ENCODE measurements at regions not wholly inside any gene's neighbourhood (a gene's known extent, or its start where the extent isn't known, plus 50 kb on each side); places are given as distances from the start of the nearest gene placed in this dataset.
"Not testable (repeated sequence)": the region's sequence is repeated elsewhere in the genome, so short reads cannot be mapped to it uniquely, and the experiment has no call there.

DNA sequence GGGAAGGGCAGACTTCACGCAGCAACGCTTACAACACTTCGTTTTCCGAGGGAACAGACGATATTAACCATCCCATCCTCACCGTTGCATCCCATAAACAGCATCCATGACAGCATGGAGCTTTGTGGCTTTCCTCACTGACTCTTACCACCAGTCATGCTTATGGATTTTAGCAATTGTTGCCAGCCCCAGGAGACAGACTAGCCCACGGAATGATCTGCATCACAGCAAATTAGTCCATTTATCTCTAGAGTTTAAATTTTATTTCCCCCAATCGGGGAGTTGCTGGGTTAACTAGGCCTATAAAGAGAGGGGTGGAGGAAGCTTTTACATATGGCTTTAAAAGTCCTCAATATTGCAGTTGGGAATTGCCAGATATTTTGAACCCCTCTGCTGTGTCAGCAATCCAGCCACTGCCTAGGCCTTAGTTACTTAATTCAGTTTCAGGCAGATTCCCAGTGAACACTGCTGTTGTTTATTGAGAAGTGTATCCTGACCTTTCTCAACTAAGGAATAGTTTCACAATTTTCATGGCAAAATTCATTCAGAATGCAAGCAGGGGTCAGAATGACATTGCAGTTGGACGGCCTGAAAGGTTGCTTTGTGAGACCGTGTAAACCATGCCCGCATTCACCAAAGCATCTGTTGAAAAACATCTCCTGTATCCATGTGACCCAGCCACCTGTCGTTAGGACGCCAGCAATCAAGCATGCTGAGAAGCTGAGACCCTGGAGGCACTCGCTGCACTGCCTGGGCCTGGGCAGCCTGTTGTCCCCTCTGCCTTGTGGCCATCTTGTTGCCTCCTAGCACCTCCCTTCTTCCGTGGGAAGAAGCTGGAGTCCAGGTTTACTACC lies 397.4 kb upstream of the TPM1 start:
- no peak for DNase-seq (ENCODE audit: low spot score)

DNA sequence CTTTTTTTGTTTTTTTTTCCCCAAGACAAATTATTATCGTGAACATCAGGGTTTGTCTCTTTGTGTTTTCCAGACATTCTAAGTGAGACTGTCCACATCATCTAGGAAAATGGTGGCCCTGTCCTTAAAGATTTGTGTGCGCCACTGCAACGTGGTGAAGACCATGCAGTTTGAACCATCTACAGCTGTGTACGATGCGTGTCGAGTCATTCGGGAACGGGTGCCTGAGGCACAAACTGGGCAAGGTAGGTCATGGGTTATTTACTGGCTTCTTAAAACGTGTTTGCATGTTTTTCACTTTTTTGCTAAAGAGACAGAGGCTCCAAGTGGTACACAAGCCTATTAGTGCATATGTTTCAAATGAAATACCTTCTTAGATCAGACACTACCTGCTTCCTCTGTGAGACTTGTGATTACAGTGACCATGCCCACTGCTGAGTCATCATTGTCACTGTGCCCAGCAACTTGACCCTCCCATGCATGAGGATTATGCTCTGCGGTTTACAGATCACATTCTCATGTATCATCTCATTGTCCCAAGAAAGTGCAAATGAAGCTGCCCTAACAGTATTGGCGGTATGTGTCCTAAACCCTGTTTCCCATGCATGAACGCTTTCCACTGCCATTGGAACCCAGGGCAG lies 395.2 kb upstream of the TPM1 start:
- no peak for DNase-seq (ENCODE audit: low spot score)

DNA sequence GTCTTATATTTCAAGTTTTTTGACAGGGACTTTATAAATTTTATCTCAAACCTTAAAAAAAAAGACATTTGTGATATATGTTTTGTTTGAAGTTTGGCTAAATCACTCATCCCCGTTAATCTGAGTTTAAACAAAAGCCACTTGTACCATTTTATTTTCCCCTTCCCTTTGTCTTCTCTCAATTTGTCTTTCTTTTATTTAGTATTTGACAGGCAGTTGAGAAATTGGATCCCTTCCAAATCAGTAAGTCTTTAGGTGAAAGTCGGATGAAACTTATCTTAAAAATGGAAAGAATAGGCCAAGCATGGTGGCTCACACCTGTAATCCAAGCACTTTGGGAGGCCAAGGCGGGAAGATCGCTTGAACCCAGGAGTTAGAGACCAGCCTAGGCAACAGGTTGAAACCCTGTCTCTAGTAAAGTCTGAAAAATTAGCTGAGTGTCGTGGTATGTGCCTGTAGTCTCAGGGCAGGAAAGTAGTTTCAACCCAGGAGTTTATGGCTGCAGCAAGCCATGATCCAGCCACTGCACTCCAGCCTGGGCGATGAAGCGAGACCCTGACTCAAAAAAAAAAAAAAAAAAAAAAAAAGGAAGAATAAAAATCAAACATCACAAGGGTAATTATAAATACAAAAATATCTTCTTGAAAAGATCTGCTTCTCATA lies 394.6 kb upstream of the TPM1 start:
- DNase-seq (ENCODE audit: low spot score): no peak

DNA sequence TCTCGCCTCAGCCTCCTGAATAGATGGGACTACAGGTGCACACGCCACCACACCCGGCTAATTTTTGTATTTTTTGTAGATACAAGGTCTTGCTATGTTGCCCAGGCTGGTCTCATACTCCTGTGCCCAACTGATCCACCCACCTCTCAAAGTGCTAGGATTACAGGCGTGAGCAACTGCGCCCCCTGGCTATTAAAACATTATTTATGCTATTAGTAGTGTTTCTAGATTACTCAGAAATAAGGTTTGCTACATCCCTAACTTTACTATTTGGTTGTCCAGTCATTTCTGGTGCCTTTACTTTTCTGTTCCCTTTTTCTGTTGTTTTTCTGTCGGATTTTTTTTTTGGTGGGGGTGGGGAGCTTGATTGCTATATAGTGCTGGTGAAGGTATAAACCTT lies 393.6 kb upstream of the TPM1 start:
- no peak for DNase-seq (ENCODE audit: low spot score)

DNA sequence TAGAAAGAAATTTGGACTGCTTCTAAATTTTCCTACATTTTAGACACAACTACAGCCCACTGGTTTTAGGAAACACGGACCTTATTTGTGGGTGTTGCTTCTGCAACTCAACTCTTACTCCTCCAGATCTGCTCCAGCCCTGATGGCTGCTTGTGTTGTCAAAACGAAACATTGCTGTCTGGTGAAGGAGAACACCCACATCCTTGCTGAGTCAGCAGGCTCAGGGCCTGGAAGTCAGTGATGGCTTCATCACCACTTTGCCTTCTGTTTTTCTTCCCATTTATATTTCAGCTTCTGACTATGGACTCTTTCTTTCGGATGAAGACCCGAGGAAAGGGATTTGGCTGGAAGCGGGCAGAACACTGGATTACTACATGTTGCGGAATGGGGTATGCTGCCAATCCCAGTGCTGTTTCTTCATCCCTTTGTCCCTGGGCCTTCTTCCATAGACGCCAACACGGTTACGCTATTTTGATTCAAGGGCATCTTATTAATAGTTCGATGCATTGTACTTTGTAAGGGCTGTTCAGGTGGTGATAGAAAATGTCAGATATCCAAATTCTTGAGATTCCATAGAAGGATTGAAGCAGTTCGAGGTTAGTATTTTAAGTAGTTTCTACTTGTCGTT lies 392.6 kb upstream of the TPM1 start:
- no peak for DNase-seq (ENCODE audit: low spot score)

DNA sequence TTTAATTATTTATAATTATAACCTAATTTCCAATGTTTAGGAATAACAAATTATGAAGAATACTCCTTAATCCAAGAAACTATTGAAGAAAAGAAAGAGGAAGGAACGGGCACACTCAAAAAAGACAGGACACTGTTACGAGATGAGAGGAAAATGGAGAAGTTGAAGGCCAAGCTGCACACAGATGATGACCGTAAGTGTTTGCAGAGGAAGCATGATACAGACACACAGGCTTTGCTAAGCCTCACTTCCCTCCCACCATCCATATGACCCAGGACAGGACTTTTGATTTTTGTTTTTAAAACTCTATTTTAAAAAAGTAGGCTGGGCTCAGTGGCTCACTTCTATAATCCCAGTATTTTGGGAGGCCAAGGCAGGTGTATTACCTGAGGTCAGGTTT lies 389.4 kb upstream of the TPM1 start:
- no peak for DNase-seq (ENCODE audit: low spot score)

DNA sequence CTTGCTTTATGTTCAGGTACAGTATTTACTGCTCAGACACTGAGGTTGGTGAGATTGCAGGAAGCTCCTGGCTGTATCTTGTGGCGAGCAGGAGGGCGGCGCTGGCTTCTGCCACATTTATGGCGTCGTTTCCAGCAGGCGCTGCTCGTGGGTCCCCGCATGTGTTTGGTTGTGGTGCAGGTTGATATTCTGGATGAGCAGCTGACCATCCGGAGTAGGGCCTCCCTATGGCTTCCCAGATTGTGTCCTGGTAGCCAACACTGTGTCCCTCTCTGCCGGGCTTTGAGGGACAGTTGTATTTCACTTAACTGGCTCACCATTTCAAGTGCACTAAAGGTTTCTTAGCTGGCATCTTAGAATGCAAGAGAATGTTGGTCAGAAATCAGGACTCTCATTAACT lies 386.5 kb upstream of the TPM1 start:
- DNase-seq (ENCODE audit: low spot score): no peak

DNA sequence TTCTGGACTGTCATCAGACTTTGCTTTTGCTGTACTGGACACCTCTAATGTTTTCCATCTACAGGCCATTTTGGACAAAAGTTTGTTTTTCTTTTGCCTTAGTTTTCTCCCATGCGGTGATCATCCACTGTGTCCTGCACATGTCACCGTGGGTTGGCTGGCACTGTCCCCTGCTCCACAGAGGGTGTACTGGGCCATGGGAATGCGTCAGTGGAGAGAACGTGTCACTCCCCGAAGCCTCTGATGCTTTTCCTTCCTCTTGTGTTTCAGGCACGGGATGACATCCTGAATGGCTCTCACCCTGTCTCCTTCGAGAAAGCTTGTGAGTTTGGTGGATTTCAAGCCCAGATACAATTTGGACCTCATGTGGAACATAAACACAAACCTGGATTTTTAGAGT lies 385.0 kb upstream of the TPM1 start:
- DNase-seq (ENCODE audit: low spot score): not testable (repeated sequence)

DNA sequence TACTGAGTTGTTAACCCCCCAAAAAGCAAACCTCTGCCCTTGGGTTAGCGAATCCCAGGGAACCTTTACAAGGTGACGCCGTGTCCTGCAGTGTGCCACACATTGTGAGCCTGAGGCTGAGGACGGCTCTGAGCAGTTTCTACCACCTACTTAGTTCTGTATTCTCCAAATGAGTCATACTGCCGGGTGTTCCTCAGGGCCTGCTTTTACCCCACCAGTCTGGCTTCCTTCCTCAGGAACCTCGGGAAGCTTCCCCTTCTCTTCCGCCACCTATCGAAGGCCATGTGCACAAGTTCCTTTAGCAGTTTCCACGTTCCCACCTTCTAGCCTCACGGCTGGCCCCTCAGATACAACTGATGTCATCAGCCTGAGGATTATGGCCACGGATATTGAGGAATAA lies 384.0 kb upstream of the TPM1 start:
- no peak for DNase-seq (ENCODE audit: low spot score)

DNA sequence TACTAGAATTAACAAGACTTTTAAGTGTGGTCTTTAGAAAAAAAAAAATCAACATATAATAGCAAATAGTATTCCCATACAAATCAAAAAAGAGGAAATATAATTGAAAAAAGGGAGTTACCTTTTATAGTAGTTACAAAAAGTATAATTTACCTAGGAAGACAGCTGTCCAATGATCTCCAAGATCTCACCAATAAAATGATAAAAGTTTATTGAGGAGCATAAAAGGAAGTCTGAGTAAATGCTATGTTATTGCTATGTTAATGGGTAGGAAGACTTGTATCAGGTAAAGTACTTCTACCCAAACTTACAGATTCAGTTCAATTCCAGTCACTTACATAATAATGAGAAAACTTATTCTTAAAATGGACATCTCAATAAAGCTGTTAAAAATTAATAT lies 379.0 kb upstream of the TPM1 start:
- DNase-seq (ENCODE audit: low spot score): no peak

DNA sequence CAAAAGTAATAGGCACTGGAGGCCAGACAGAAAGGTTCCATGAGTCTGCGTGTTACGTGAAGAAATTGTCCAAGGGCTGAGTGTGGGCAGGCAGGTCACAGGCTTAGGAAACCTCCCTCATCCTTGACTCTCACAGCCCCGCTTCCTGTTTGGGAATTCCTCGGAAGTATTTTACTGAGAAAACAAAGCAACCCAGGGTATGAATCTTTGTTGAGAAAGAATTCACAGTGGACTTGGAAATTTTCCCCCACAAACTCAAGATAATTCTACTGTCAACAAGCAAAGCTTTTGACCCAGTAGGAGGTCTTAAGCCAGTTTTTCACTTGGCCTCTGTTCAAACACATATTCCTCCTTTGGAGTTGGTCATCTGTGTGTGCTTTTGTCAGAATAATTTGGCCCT lies 377.1 kb upstream of the TPM1 start:
- no peak for DNase-seq (ENCODE audit: low spot score)

DNA sequence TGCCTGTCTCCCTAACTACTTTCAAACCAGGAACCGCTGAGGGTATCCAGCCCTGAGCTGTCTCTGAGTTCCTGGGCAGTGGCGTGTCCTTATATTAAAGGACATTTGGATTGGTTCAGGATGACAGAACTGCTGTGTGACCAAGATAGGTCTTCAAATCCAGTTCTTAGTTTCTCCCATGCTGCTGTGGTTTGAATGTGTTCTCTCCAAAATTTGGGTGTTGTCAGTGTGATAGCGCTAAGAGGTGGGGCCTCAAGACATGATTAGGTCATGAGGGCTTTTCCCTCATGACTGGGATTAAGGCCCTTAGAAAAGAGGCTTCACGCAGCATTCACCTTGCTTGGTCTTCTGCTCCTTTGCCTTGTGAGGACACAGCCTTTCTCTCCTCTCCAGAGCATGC lies 376.5 kb upstream of the TPM1 start:
- DNase-seq (ENCODE audit: low spot score): no peak

DNA sequence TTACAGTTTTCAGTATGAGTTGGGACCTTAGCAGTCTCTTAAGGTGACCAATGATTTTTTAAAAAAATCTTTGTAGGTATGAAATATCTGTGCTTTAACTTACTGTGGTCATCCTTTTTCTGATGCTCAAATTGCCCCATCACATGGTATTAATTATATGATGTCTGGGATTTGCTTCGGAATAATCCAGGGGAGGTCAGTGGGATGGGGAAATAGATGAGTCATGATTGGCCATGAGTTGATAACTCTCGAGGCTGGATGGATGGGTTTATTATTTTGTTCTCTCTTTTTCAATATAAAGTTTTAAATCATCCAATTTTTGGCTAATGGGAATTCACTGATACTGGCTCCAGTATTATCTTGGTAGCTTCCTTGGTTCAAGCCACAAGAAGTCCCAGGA lies 370.3 kb upstream of the TPM1 start:
- DNase-seq (ENCODE audit: low spot score): no peak

DNA sequence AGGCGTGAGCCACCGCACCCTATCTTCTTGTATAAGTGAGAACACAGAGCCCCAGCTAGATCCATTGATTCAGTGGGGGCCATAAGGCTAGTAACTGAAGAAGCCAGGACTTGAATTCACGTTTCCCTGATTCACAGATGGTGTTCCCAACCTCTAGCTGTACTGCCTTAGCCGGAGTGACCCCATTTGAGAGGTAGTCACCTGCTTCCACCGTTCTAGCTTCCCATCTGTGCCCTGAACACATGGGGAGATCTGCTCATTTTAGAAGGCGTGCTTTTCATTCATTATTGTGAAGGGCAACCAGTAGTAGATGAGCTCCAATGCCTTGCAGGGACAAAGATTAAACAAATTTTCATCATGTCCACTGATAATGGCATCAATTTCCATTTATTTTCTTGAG lies 365.7 kb upstream of the TPM1 start:
- no peak for DNase-seq (ENCODE audit: low spot score)

DNA sequence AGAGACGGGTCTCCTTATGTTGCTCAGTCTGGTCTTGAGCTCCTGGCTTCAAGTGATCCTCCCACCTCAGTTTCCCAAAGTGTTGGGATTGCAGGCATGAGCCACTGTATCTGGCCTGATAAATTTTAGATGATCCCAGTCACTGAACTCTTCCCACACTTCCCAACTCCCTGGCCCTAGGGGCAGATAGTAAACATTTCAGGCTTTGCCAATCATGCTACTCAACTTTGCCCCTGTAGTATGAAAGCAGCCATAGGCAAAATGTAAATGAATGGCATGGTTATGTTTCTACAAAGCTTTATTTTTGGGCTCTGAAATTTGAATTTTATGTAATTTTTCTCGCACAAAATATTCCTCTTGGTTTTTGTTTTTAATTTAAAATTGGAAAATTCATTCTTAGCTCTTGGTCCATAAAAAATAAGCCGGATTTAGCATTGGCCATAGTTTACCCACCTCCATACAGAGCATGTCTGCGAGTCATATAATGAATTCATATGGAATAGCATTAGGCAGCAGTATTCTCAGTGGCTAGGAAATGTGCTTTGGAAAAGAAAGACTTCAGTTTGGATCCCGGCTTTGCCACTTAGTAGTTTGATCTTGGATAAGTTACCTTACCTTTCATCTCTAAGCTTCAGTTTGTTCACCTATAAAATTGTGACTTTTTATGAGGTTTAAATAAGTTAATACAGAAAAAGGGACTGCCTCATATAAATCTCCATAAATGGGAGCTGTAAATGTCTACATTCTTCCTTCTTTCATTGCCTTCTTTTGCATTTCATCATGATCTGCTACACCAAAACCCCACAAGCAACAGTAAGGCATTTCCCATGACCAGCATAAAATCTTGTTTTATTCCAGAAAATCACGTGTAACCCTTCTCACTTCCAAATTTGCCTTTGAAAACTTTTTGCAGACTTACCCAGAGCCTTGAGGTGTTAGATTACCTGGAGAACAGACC lies 360.3 kb upstream of the TPM1 start:
- DNase-seq (ENCODE audit: low spot score): no peak

DNA sequence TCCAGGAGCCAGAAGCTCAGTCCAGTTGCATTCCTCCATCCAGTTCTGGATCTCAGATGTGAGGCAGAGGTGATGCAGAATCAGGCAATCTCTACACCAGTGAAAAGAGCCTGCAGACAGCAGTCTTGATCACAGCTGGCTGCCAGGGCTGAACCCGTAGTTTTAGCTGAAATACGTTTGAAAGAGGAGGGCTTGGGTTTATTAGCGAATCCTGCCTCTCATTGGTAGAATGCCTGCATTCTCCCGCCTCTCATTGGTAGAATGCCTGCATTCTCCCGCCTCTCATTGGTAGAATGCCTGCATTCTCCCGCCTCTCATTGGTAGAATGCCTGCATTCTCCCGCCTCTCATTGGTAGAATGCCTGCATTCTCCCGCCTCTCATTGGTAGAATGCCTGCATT lies 359.4 kb upstream of the TPM1 start:
- not testable (repeated sequence) for DNase-seq (ENCODE audit: low spot score)

DNA sequence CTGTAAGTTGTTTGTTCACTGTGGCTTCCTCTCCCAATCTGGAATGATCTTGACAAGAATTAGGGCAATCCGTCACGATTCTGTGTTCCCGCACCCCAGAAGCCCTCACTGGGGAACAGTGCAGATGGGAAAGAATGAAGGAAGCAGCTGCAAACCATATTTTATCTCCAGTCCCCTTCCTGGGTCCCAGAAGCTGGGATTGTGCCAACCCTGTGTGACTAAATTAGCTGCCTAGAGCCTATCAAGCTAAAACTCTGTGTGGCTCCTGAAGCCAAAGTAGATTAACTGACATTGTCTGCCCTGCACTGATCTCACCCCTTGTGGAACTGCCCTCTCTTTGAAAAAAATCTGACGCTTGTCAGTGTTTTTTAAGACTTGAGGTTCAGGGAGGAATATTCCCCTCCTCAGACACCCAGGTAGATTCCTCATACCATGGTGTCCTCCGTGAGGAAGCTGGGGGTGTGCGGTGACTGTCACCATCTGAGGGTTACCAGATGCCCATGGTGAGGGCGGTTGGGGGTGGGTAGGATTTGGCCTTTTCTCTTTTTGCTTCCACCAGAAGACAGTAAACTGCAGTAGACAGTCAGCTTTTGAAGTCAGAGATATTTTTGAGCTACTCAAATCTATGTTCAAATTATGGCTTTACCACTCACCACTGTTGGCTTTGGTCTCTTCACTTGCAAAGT lies 358.3 kb upstream of the TPM1 start:
- DNase-seq (ENCODE audit: low spot score): no peak

DNA sequence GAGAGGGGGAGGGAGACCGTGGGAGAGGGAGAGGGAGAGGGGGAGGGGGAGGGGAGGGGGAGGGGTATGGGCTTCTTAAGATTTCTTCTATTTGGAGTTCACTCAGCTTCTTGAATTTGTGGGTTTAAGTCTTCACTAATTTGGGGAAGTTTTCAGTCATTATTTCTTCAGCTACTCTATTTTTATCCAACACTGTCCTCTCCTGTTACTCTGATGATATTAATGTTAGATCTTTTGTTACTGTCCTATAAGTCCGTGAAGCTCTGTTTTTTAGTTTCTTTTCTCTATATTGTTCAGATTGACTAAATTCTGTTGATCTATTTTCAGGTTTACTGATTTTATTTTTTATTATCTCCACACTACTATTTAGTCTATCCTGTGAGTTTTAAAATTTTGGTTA lies 351.5 kb upstream of the TPM1 start:
- no peak for DNase-seq (ENCODE audit: low spot score)

DNA sequence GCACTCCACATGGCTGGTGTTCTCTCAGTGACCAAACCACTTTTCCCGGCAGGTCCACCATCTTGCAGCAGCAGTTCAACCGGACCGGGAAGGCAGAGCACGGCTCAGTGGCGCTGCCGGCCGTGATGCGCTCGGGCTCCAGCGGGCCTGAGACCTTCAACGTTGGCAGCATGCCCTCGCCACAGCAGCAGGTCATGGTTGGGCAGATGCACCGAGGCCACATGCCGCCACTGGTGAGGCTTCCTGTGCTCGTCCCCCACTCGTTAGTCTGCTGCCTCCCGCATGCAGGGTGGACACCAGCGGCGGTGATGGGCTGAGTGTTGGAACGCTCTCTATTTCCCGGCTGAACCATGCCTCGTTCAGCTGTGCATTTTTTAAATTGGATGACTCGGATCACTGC lies 344.9 kb upstream of the TPM1 start:
- no peak for DNase-seq (ENCODE audit: low spot score)

DNA sequence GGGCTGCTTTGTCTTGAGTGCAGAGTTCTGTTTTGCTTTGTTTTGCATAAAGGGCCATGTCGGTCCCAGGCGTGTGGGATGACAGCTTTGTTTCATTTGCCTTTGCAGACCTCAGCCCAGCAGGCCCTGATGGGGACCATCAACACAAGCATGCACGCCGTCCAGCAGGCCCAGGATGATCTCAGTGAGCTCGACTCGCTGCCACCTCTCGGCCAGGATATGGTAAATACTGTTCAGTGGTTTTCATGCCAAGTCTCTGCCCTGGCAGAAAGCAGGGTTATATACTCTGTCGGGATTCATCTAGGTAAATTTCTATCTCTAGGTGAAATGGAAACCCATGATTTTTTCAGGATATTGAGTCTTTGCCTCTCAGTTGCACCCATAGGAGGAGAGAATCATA lies 343.9 kb upstream of the TPM1 start:
- no peak for DNase-seq (ENCODE audit: low spot score)

DNA sequence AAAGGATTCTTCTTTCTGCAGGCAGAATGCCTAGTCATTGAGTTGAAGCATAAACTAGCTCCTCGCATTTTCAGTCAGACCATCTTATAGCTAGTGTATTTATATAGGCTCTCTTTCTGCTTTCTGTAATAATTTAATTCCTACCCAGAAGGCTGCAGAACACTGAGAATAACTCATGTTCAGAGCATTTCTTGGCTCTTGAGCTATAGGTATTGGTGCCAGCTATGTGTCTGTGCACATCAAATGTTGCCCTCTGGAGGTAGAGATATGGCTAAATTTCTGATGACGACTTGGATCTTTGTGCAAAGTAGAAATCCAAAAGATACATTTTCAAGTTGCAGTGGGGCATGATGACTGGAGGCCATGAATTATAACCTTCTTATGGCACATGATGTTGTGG lies 336.2 kb upstream of the TPM1 start:
- DNase-seq (ENCODE audit: low spot score): no peak

All from germinal center (tissue), 1 donor.